22Rv1 (cell line): ENCODE measurements at regions not wholly inside any gene's neighbourhood (a gene's known extent, or its start where the extent isn't known, plus 50 kb on each side); places are given as distances from the start of the nearest gene placed in this dataset.

ENCODE experiments used
- H3K27ac ChIP-seq: fragments of 450-650 bp; 2 replicates; pipeline ENCODE4 v1.5.1; 2017
- ZFX ChIP-seq: fragments of 450-650 bp; IDR thresholded peaks from 2 replicates; pipeline ENCODE4 v1.6.1; 2017; ENCODE audit warnings: antibody characterized with exemption, borderline replicate concordance
- TF ChIP-seq, protein P1 (sequence below): fragments of 450-650 bp; IDR thresholded peaks from 2 replicates; pipeline ENCODE4 v1.5.1; 2017; ENCODE audit warnings: mild to moderate bottlenecking

DNA sequence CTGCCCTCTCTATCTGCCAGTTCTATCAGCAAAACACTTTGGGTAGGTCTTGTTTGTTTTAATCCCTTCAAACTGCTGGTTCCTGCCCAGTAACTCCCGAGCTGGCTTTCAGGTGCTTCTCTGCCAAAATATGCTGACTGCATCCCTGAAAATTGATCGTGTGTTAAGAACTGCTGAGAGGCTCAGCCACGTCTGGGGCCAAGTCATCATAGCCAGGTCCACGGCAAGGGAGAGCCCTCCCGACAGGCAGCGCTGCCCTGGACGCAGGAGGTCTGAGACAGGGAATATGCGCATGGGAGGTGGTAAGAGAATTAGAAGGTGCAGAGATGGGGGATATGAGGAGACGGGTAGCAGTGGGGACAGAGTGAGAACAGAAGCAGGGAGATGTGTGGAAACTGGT lies 179.7 kb upstream of the TOPAZ1 start:
- no peak overlapping the region for H3K27ac ChIP-seq
- TF ChIP-seq, protein P1, sequence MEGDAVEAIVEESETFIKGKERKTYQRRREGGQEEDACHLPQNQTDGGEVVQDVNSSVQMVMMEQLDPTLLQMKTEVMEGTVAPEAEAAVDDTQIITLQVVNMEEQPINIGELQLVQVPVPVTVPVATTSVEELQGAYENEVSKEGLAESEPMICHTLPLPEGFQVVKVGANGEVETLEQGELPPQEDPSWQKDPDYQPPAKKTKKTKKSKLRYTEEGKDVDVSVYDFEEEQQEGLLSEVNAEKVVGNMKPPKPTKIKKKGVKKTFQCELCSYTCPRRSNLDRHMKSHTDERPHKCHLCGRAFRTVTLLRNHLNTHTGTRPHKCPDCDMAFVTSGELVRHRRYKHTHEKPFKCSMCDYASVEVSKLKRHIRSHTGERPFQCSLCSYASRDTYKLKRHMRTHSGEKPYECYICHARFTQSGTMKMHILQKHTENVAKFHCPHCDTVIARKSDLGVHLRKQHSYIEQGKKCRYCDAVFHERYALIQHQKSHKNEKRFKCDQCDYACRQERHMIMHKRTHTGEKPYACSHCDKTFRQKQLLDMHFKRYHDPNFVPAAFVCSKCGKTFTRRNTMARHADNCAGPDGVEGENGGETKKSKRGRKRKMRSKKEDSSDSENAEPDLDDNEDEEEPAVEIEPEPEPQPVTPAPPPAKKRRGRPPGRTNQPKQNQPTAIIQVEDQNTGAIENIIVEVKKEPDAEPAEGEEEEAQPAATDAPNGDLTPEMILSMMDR: no peak
- no peak for TF ChIP-seq ZFX

DNA sequence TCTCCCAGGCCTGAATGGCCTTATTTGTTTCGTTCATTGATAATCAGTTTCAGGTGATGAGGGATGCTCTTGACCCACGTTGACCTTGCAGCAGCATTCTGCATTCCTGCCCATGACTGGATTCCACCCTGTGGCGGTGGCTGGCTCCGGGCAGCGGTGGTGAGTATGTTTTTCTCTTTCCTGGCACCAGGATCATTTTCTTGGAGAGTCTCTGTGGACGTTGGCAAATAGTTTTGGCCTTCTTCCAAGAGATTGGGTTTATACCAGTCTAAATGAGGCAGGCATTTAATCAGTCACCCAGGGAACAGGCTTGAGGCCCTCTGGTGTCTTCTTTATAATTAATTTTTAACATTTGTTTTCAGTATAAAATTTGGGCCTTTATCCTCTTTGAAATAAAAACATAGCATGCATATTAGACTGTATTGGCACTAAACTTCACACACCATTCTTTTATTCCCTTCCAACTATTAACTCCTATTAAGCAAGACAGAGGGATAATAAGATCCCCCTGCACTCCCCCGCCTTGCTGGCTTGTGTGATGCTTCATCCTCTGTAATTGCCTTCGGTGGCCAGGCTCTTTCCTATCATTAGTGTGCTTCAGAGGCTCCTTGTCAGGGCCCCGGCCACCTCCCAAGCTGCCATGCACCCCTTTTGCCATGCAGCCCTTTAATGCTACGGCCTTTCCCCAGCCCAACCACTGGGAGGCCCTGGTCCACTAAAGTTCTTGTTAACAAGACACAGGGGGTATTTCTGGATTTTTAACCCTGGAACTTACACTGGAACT lies 176.2 kb upstream of the TOPAZ1 start:
- H3K27ac ChIP-seq: no peak overlapping the region
- TF ChIP-seq, protein P1: no peak
- TF ChIP-seq ZFX: no peak

DNA sequence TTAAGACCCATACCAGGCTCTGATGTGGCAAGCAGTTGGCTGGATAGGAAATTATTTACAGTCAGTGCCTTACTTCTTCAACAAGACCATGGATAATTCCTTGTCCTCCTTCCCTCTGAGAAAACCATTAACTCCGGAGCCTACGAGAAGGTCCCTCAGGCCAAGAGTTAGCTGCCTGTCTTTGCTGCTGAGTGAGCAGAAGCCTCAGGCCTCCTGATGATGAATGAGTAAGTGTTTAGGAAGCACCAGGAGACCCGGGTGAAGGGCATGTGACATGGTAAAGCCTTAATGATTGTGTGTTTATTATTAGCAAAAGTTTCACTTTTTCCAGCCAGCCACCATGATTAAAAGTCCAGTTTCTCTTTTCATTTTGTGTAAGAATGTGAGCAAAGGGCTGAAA lies 174.9 kb upstream of the TOPAZ1 start:
- no peak for TF ChIP-seq ZFX
- TF ChIP-seq, protein P1: no peak
- H3K27ac ChIP-seq: no peak overlapping the region

DNA sequence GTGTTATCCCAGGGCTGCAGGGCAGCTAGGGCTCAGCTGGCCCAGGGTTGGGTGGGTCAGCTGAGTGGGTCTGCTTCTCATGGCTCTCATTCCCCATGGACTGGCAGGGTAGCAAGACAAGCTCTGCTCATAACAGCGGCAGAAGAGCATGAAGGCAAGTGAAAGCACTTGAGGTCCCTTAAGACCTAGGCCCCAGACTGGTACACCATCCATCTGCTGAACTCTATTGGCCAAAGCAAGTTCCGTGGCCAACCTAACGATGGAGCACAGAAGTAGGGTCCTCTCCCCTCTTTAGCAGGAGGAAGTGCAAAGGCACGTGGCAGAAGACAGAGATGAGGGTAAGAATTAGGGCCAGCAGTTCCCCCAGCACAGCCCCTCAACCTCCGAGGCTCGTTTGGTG lies 174.3 kb upstream of the TOPAZ1 start:
- TF ChIP-seq, protein P1: no peak
- no peak for TF ChIP-seq ZFX
- no peak overlapping the region for H3K27ac ChIP-seq

DNA sequence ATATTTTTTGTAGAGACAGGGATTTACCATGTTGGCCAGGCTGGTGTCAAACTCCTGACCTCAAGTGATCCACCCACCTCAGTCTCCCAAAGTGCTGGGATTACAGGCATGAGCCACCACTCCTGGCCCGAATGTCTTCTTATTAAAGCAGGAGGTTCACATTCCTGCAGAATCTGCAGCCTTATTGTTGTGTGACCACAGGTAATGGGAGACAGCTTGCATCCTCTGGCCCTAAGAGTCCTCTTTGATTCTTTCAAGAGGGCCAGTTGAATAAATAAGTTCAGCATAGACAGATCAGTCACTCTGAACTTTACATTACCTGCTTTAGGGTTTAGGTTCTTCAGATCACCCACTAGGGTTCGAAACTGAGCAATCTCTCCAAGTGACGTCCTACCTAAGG lies 172.9 kb upstream of the TOPAZ1 start:
- no peak overlapping the region for H3K27ac ChIP-seq
- TF ChIP-seq, protein P1: no peak
- TF ChIP-seq ZFX: no peak

DNA sequence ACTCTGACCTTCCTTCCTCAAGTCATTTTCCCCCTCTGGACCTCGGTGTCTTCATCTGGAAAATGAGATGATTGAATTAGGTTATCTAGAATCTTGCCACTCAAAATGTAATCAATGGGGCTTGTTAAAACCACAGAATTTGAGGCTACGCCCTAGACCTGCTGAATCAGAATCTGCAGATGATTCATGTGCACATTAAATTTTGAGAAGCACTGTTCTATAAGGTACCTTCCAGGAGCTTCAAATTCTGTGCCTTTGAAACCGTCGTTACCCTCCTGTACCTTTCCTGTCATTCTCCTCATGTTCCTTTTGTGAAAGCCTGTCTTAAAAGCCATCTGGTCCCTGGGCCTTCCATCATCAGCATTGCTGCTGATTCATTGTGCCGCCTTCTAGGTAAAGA lies 172.4 kb upstream of the TOPAZ1 start:
- no peak overlapping the region for H3K27ac ChIP-seq
- no peak for TF ChIP-seq ZFX
- TF ChIP-seq, protein P1: no peak

DNA sequence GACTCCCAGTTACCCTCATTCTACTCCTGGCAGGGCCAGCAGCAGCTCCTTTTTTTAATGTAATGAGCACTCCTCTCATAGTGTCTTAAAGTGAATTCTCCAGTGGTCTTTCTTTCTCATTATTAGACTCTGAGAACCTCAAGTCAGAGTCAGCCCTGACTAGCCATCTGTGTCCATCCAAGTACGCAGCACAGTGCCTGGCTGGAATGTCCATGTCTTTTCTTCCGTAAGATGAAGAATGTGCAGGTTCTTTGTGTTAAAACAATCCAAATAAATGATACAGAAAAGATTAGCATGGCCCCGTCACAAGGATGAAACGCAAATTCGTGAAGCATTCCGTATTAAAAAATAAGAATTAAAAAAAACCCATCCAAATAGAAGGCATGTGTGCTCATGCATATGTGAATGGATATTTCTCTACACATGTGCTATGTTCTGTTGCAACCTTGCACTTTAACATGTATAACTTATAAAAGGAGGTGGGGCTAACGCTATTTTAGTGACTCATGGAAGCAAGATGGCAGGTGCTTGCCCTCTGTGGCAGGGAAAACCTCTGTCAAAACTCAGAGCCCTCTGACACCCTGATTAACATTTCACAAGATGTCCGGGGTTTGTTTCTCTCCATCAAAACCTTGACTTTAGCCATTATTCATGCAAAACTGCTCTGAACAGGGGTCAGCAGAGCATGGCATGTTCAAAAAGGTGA lies 170.7 kb upstream of the TOPAZ1 start:
- TF ChIP-seq, protein P1: no peak
- TF ChIP-seq ZFX: no peak
- no peak overlapping the region for H3K27ac ChIP-seq
